ENCODE measurements at regions not wholly inside any gene's neighbourhood (a gene's known extent, or its start where the extent isn't known, plus 50 kb on each side); places are given as distances from the start of the nearest gene placed in this dataset.

- TF ChIP-seq EP300 (IDR thresholded peaks at IDR 0.05) (no peak), CTCF (IDR thresholded peaks at IDR 0.05) (no peak), POLR2AphosphoS5 (IDR thresholded peaks at IDR 0.05) (no peak), POLR2A (IDR thresholded peaks at IDR 0.05) (no peak)
Observed at GRCh38 chr5:147170603-147171002, 64.2 kb upstream of the STK32A start.

Measured in stomach (tissue), 4 donors.